DND-41 (cell line): ENCODE measurements at regions not wholly inside any gene's neighbourhood (a gene's known extent, or its start where the extent isn't known, plus 50 kb on each side); places are given as distances from the start of the nearest gene placed in this dataset.

Source experiments
- EZH2 ChIP-seq: IDR thresholded peaks from 3 replicates; pipeline ENCODE4 v1.6.1; 2012; ENCODE audit warnings: borderline replicate concordance, low read depth, mild to moderate bottlenecking, moderate library complexity, low read length, inconsistent platforms; ENCODE audit not compliant: severe bottlenecking
- TF ChIP-seq, protein P1 (sequence below): IDR thresholded peaks from 2 replicates; pipeline ENCODE4 v1.5.1; 2012; ENCODE audit warnings: borderline replicate concordance, low read length, moderate library complexity, mild to moderate bottlenecking; ENCODE audit not compliant: poor library complexity, severe bottlenecking; ENCODE audit errors: extremely low read depth

DNA sequence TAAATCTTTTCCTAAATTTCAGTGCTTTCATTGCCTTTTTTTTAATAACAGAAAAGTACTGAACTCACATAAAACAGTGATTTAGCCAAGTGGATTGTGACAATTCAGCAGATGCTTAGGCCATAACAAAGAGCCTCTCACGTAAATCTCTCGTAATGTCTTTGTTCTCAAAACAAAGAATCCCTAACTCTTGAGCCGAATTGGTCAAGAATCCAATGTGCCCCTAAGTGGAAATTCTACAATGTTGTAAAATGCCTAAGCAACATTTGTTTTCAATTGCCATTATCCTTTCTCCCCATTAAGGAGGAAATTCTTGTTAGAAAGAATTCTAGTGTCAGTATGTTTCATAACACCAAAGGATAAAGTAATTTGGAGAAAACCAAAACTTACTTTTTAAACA is 235.7 kb upstream of the THBS1 start:
- TF ChIP-seq, protein P1, sequence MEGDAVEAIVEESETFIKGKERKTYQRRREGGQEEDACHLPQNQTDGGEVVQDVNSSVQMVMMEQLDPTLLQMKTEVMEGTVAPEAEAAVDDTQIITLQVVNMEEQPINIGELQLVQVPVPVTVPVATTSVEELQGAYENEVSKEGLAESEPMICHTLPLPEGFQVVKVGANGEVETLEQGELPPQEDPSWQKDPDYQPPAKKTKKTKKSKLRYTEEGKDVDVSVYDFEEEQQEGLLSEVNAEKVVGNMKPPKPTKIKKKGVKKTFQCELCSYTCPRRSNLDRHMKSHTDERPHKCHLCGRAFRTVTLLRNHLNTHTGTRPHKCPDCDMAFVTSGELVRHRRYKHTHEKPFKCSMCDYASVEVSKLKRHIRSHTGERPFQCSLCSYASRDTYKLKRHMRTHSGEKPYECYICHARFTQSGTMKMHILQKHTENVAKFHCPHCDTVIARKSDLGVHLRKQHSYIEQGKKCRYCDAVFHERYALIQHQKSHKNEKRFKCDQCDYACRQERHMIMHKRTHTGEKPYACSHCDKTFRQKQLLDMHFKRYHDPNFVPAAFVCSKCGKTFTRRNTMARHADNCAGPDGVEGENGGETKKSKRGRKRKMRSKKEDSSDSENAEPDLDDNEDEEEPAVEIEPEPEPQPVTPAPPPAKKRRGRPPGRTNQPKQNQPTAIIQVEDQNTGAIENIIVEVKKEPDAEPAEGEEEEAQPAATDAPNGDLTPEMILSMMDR = no peak
- no peak for TF ChIP-seq EZH2
